Right lobe of liver (tissue), 6 donors: ENCODE measurements at regions not wholly inside any gene's neighbourhood (a gene's known extent, or its start where the extent isn't known, plus 50 kb on each side); places are given as distances from the start of the nearest gene placed in this dataset.

Experiments used
- ATAC-seq, 4 donors: fragments of 200-7000 bp; cut with Tn5 transposase; one replicate each; pipeline ENCODE4 v1.9.1; 2020; ENCODE audit warnings: mild to moderate bottlenecking in 4 of 4, moderate library complexity in 4 of 4
- DNase-seq, 3 donors: peaks; one replicate each; pipeline ENCODE4 v3.0.0-alpha.2; 2020
- H3K27ac ChIP-seq, 3 donors: fragments of 200-600 bp; one replicate each; pipeline ENCODE4 v1.8.0; 2022
- H3K27me3 ChIP-seq, 2 donors: fragments of 200-600 bp; one replicate each; pipeline ENCODE4 v1.8.0; 2022
- H3K36me3 ChIP-seq, 4 donors: fragments of 200-600 bp; sonication (generic) in 1 of 4; one replicate each; pipeline versions ENCODE4 v1.5.1 to v1.8.0; 2017 to 2022; ENCODE audit warnings: control low read depth in 1 of 4
- H3K4me1 ChIP-seq, 4 donors: fragments of 200-600 bp; sonication (generic) in 1 of 4; one replicate each; pipeline versions ENCODE4 v1.5.1 to v1.8.0; 2017 to 2022; ENCODE audit warnings: control low read depth in 1 of 4
- H3K4me3 ChIP-seq, 3 donors: fragments of 200-600 bp; one replicate each; pipeline ENCODE4 v1.8.0; 2022
- H3K9me3 ChIP-seq, 4 donors: fragments of 200-600 bp; sonication (generic) in 1 of 4; one replicate each; pipeline versions ENCODE4 v1.5.1 to v1.8.0; 2017 to 2022; ENCODE audit warnings: control low read depth in 1 of 4
- CTCF ChIP-seq, 4 donors: fragments of 200-600 bp in 3 of 4; fragments of 450-650 bp in 1 of 4; IDR thresholded peaks; one replicate each; pipeline versions ENCODE4 v1.5.1 to v1.8.0; 2016 to 2022; ENCODE audit warnings: antibody characterized with exemption in 4 of 4, mild to moderate bottlenecking in 2 of 4
- POLR2A ChIP-seq: fragments of 450-650 bp; IDR thresholded peaks from one replicate; pipeline ENCODE4 v1.6.1; 2017; ENCODE audit warnings: antibody characterized with exemption, mild to moderate bottlenecking
- WGBS: methylation state at CpG from one replicate; pipeline ENCODE4 v1.1.6; 2018; ENCODE audit warnings: low coverage, low lambda C conversion rate; ENCODE audit not compliant: insufficient coverage; ENCODE audit errors: missing lambda C conversion rate; 5-methylcytosine and 5-hydroxymethylcytosine counted together
- intact Hi-C, 2 donors: fragments of 100-400 bp; cut with DNase I; formaldehyde crosslinking; loops; one replicate each; pipeline versions ENCODE4 v1.11.2 to v1.14.1; 2022
- donor health status: DM: no; HTN: yes; CAD: no.
- donor health status: DM: no; HTN: no; CAD: no.
- donor health status: DM: no; HTN: no; CAD: no.
- donor health status: DM: no; HTN: yes; CAD: no.
- donor health status: DM: no; HTN: yes; CAD: no.

- H3K4me3 ChIP-seq, result no peak overlapping the region
- intact Hi-C loops, result no loop called here
- no peak overlapping the region for H3K27ac ChIP-seq
- no peaks in the 10 kb centered on the region for H3K27me3 ChIP-seq
- no peaks in the 10 kb centered on the region for H3K4me1 ChIP-seq
- no peak for TF ChIP-seq POLR2A
- TF ChIP-seq CTCF (IDR thresholded peaks at IDR 0.05), result no peak
- H3K9me3 ChIP-seq, result no peaks in the 10 kb centered on the region
- ATAC-seq (no peak), DNase-seq (no peak)
- H3K36me3 ChIP-seq, result no peaks in the 10 kb centered on the region
Measured at GRCh38 chr5:145236983-145237382, 598.2 kb downstream of the PRELID2 start.

- no peaks in the 10 kb centered on the region for H3K27me3 ChIP-seq
- WGBS, result 25% methylated on average over 1 of the region's 1 CpG
- DNase-seq, result no peak
- H3K9me3 ChIP-seq, result no peaks in the 10 kb centered on the region
- no peak overlapping the region for H3K27ac ChIP-seq
- intact Hi-C loops, result no loop called here
- H3K4me1 ChIP-seq, result no peaks in the 10 kb centered on the region
- TF ChIP-seq CTCF (IDR thresholded peaks at IDR 0.05), result no peak
- TF ChIP-seq POLR2A, result no peak
- H3K4me3 ChIP-seq, result no peak overlapping the region
- no peak for ATAC-seq
- no peaks in the 10 kb centered on the region for H3K36me3 ChIP-seq
Measured at GRCh38 chr5:145236127-145236526, 599.0 kb downstream of the PRELID2 start.

GRCh38 chr5:145233461-145233860 lies 601.7 kb downstream of the PRELID2 start:
- H3K4me1 ChIP-seq, result no peaks in the 10 kb centered on the region

GRCh38 chr5:145230781-145231180 lies 604.4 kb downstream of the PRELID2 start:
- H3K4me3 ChIP-seq, result no peak overlapping the region
- no peak for ATAC-seq
- WGBS, result 89% methylated on average over 1 of the region's 2 CpGs

More at GRCh38 chr5:145233461-145233860, 601.7 kb downstream of the PRELID2 start:
- Histone ChIP-seq H3K9me3 (no peaks in the 10 kb centered on the region), H3K27me3 (no peaks in the 10 kb centered on the region), H3K27ac (no peak overlapping the region), H3K36me3 (no peaks in the 10 kb centered on the region), H3K4me3 (no peak overlapping the region)
- TF ChIP-seq POLR2A, result no peak
- TF ChIP-seq CTCF (IDR thresholded peaks at IDR 0.05), result no peak
- intact Hi-C loops, result no loop called here
- DNase-seq (no peak), ATAC-seq (no peak)
- WGBS, result 26% methylated on average over 3 of the region's 3 CpGs

More at GRCh38 chr5:145230781-145231180, 604.4 kb downstream of the PRELID2 start:
- H3K27me3 ChIP-seq, result no peaks in the 10 kb centered on the region
- H3K9me3 ChIP-seq, result no peaks in the 10 kb centered on the region
- no peaks in the 10 kb centered on the region for H3K4me1 ChIP-seq
- TF ChIP-seq POLR2A (no peak), CTCF (IDR thresholded peaks at IDR 0.05) (no peak)
- intact Hi-C loops, result no loop called here
- no peak for DNase-seq
- no peak overlapping the region for H3K27ac ChIP-seq
- H3K36me3 ChIP-seq, result no peaks in the 10 kb centered on the region
